ENCODE measurements at regions not wholly inside any gene's neighbourhood (a gene's known extent, or its start where the extent isn't known, plus 50 kb on each side); places are given as distances from the start of the nearest gene placed in this dataset.
"Not testable (repeated sequence)": the region's sequence is repeated elsewhere in the genome, so short reads cannot be mapped to it uniquely, and the experiment has no call there.

GRCh38 chr2:84065857-84066256 is 393.2 kb downstream of the SUCLG1 start:
- H3K9me3 ChIP-seq (ENCODE audit: insufficient read depth, low read length), result no peaks in the 10 kb centered on the region
- TF ChIP-seq ZNF274 (IDR thresholded peaks at IDR 0.05; ENCODE audit: low read depth, low read length), result no peak
- no peaks in the 10 kb centered on the region for H3K36me3 ChIP-seq (ENCODE audit: insufficient read depth, insufficient read length, low read length)

GRCh38 chr2:84057917-84058560 is 401.0 kb downstream of the SUCLG1 start:
- H3K4me1 ChIP-seq (ENCODE audit: insufficient read depth, insufficient read length), result no peaks in the 10 kb centered on the region
- H3K27me3 ChIP-seq (ENCODE audit: insufficient read depth, insufficient read length), result no peaks in the 10 kb centered on the region
- no peak overlapping the region for H3K4me3 ChIP-seq (ENCODE audit: insufficient read length, low read depth)
- H3K9ac ChIP-seq (ENCODE audit: insufficient read length, low read depth), result no peak overlapping the region
- H3K36me3 ChIP-seq (ENCODE audit: insufficient read depth, insufficient read length, low read length), result no peaks in the 10 kb centered on the region
- H3K9me3 ChIP-seq (ENCODE audit: insufficient read depth, low read length), result no peaks in the 10 kb centered on the region
- TF ChIP-seq ZNF274 (IDR thresholded peaks at IDR 0.05; ENCODE audit: low read depth, low read length) (no peak), YY1 (IDR thresholded peaks at IDR 0.05; ENCODE audit: insufficient read depth, insufficient read length) (no peak), SUZ12 (IDR thresholded peaks at IDR 0.05; ENCODE audit: extremely low read depth, insufficient read depth, insufficient read length) (no peak)
- no peak for DNase-seq (ENCODE audit: low read depth, low spot score)

More at GRCh38 chr2:84065857-84066256, 393.2 kb downstream of the SUCLG1 start:
- H3K27me3 ChIP-seq (ENCODE audit: insufficient read depth, insufficient read length), result no peaks in the 10 kb centered on the region
- no peak overlapping the region for H3K4me3 ChIP-seq (ENCODE audit: insufficient read length, low read depth)
- no peaks in the 10 kb centered on the region for H3K4me1 ChIP-seq (ENCODE audit: insufficient read depth, insufficient read length)
- DNase-seq (ENCODE audit: low read depth, low spot score), result no peak
- no peak overlapping the region for H3K9ac ChIP-seq (ENCODE audit: insufficient read length, low read depth)

- Histone ChIP-seq H3K36me3 (ENCODE audit: insufficient read depth, insufficient read length, low read length) (no peaks in the 10 kb centered on the region), H3K4me1 (ENCODE audit: insufficient read depth, insufficient read length) (no peaks in the 10 kb centered on the region), H3K27me3 (ENCODE audit: insufficient read depth, insufficient read length) (no peaks in the 10 kb centered on the region), H3K9me3 (ENCODE audit: insufficient read depth, low read length) (no peaks in the 10 kb centered on the region), H3K4me3 (ENCODE audit: insufficient read length, low read depth) (no peak overlapping the region), H3K9ac (ENCODE audit: insufficient read length, low read depth) (no peak overlapping the region)
- no peak for TF ChIP-seq YY1 (IDR thresholded peaks at IDR 0.05; ENCODE audit: insufficient read depth, insufficient read length)
- TF ChIP-seq SUZ12 (IDR thresholded peaks at IDR 0.05; ENCODE audit: extremely low read depth, insufficient read depth, insufficient read length), result no peak
- TF ChIP-seq ZNF274 (IDR thresholded peaks at IDR 0.05; ENCODE audit: low read depth, low read length), result no peak
- no peak for DNase-seq (ENCODE audit: low read depth, low spot score)
Observed at GRCh38 chr2:84055816-84056215, 403.3 kb downstream of the SUCLG1 start.

- not testable (repeated sequence) for H3K36me3 ChIP-seq (ENCODE audit: insufficient read depth, insufficient read length, low read length); H3K27me3 ChIP-seq (ENCODE audit: insufficient read depth, insufficient read length); H3K9me3 ChIP-seq (ENCODE audit: insufficient read depth, low read length); H3K4me3 ChIP-seq (ENCODE audit: insufficient read length, low read depth); DNase-seq (ENCODE audit: low read depth, low spot score); H3K9ac ChIP-seq (ENCODE audit: insufficient read length, low read depth); H3K4me1 ChIP-seq (ENCODE audit: insufficient read depth, insufficient read length)
Observed at GRCh38 chr2:84054577-84054976, 404.5 kb downstream of the SUCLG1 start.

- Histone ChIP-seq H3K4me1 (ENCODE audit: insufficient read depth, insufficient read length) (no peaks in the 10 kb centered on the region), H3K9ac (ENCODE audit: insufficient read length, low read depth) (no peak overlapping the region), H3K27me3 (ENCODE audit: insufficient read depth, insufficient read length) (no peaks in the 10 kb centered on the region), H3K4me3 (ENCODE audit: insufficient read length, low read depth) (no peak overlapping the region), H3K36me3 (ENCODE audit: insufficient read depth, insufficient read length, low read length) (no peaks in the 10 kb centered on the region), H3K9me3 (ENCODE audit: insufficient read depth, low read length) (no peaks in the 10 kb centered on the region)
- TF ChIP-seq SUZ12 (IDR thresholded peaks at IDR 0.05; ENCODE audit: extremely low read depth, insufficient read depth, insufficient read length), result no peak
- no peak for TF ChIP-seq YY1 (IDR thresholded peaks at IDR 0.05; ENCODE audit: insufficient read depth, insufficient read length)
- TF ChIP-seq ZNF274 (IDR thresholded peaks at IDR 0.05; ENCODE audit: low read depth, low read length), result no peak
- no peak for DNase-seq (ENCODE audit: low read depth, low spot score)
Observed at GRCh38 chr2:84052913-84053312, 406.2 kb downstream of the SUCLG1 start.

- TF ChIP-seq YY1 (IDR thresholded peaks at IDR 0.05; ENCODE audit: insufficient read depth, insufficient read length) (no peak), SUZ12 (IDR thresholded peaks at IDR 0.05; ENCODE audit: extremely low read depth, insufficient read depth, insufficient read length) (no peak), ZNF274 (IDR thresholded peaks at IDR 0.05; ENCODE audit: low read depth, low read length) (no peak)
- no peak for DNase-seq (ENCODE audit: low read depth, low spot score)
- Histone ChIP-seq H3K27me3 (ENCODE audit: insufficient read depth, insufficient read length) (no peaks in the 10 kb centered on the region), H3K9me3 (ENCODE audit: insufficient read depth, low read length) (no peaks in the 10 kb centered on the region), H3K4me3 (ENCODE audit: insufficient read length, low read depth) (no peak overlapping the region), H3K9ac (ENCODE audit: insufficient read length, low read depth) (no peak overlapping the region), H3K36me3 (ENCODE audit: insufficient read depth, insufficient read length, low read length) (no peaks in the 10 kb centered on the region), H3K4me1 (ENCODE audit: insufficient read depth, insufficient read length) (no peaks in the 10 kb centered on the region)
Observed at GRCh38 chr2:84052043-84052442, 407.0 kb downstream of the SUCLG1 start.

- no peak overlapping the region for H3K9ac ChIP-seq (ENCODE audit: insufficient read length, low read depth)
- H3K9me3 ChIP-seq (ENCODE audit: insufficient read depth, low read length), result no peaks in the 10 kb centered on the region
- H3K4me1 ChIP-seq (ENCODE audit: insufficient read depth, insufficient read length), result no peaks in the 10 kb centered on the region
- H3K36me3 ChIP-seq (ENCODE audit: insufficient read depth, insufficient read length, low read length), result no peaks in the 10 kb centered on the region
- no peak for TF ChIP-seq SUZ12 (IDR thresholded peaks at IDR 0.05; ENCODE audit: extremely low read depth, insufficient read depth, insufficient read length)
- TF ChIP-seq ZNF274 (IDR thresholded peaks at IDR 0.05; ENCODE audit: low read depth, low read length), result no peak
- no peak for TF ChIP-seq YY1 (IDR thresholded peaks at IDR 0.05; ENCODE audit: insufficient read depth, insufficient read length)
- H3K4me3 ChIP-seq (ENCODE audit: insufficient read length, low read depth), result no peak overlapping the region
- no peaks in the 10 kb centered on the region for H3K27me3 ChIP-seq (ENCODE audit: insufficient read depth, insufficient read length)
- no peak for DNase-seq (ENCODE audit: low read depth, low spot score)
Observed at GRCh38 chr2:84048964-84049363, 410.1 kb downstream of the SUCLG1 start.

- no peaks in the 10 kb centered on the region for H3K36me3 ChIP-seq (ENCODE audit: insufficient read depth, insufficient read length, low read length)
- no peak overlapping the region for H3K4me3 ChIP-seq (ENCODE audit: insufficient read length, low read depth)
- no peak for TF ChIP-seq ZNF274 (IDR thresholded peaks at IDR 0.05; ENCODE audit: low read depth, low read length)
- no peak for TF ChIP-seq SUZ12 (IDR thresholded peaks at IDR 0.05; ENCODE audit: extremely low read depth, insufficient read depth, insufficient read length)
- no peak for TF ChIP-seq YY1 (IDR thresholded peaks at IDR 0.05; ENCODE audit: insufficient read depth, insufficient read length)
- H3K4me1 ChIP-seq (ENCODE audit: insufficient read depth, insufficient read length), result no peaks in the 10 kb centered on the region
- no peaks in the 10 kb centered on the region for H3K9me3 ChIP-seq (ENCODE audit: insufficient read depth, low read length)
- DNase-seq (ENCODE audit: low read depth, low spot score), result no peak
- no peaks in the 10 kb centered on the region for H3K27me3 ChIP-seq (ENCODE audit: insufficient read depth, insufficient read length)
- H3K9ac ChIP-seq (ENCODE audit: insufficient read length, low read depth), result no peak overlapping the region
Observed at GRCh38 chr2:84041506-84041905, 417.6 kb downstream of the SUCLG1 start.

Data from NT2/D1 (cell line).